GM21723 (cell line): ENCODE measurements at regions not wholly inside any gene's neighbourhood (a gene's known extent, or its start where the extent isn't known, plus 50 kb on each side); places are given as distances from the start of the nearest gene placed in this dataset.
A peak's percentile ranks its signal among the peaks of the same experiment; 100 is the strongest.

Experiments used
- ATAC-seq: cut with Tn5 transposase; IDR thresholded peaks from one replicate; pipeline ENCODE4 v1.9.1; 2021; ENCODE audit warnings: mild to moderate bottlenecking, moderate library complexity; ENCODE audit not compliant: unreplicated experiment

DNA sequence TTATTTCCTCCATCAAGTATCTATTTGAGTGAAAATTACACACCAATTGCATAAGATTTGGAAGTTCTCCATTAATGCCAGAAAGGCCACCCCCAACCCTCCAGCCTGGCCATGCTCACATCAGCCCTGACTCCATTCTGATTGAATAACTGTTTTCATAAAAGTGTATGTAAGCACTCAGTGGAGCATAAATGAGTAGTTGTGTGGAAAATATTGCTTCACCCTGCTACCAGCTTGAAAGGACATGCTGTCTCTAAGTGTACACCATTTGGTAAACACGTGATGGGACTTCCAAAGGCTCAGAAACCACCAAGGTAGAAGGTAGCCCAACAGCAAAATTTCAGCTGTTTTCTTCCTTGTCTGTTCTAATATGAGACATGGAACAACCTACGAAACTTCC lies 393.8 kb downstream of the ZNF385D start:
- no peak for ATAC-seq

DNA sequence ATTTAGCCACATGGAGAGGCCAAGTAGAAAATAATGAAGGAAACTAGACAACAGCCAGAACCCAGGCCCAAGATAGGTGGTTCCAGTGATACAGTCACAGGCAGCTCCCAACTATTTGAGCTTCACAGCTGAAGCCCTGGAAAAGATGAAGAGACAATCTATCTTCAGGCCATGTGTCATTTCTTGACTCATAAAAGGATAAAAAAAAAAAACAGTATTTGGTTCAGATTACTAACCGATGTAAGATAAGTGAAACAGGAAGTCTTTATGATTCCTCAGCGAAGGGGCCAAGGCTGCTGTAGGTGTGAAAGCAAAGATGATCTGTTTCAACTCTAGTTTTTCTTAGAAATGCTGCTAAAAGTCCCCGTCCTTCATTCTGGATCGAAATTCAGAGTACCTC lies 394.6 kb downstream of the ZNF385D start:
- ATAC-seq = no peak

DNA sequence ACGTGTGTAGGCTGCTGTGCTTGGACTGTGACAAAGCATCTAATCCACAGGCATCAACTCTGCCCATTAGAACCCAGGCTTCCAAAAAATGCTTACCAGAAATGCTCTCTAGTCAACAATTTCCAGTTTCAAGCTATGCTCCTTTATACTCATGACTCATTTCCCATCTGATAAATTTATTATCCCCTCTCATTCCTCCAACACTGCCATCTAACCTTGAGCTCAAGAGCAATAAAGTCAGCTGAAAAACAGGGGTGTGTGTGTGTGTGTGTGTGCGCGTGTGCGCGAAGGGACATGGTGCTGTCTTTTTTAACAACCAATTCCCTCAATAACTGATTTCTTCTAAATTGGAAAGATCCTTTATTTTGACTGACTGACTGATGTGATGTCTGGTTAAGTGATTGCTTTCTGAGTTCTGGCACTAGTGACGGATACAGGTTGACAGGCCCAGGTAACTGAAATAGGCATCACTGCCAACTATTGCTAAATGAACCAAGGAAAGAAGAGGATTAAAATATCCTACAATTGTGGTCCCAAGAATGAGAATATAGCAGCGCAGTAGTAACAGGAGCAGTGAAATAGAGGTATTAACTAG lies 405.5 kb downstream of the ZNF385D start:
- no peak for ATAC-seq

DNA sequence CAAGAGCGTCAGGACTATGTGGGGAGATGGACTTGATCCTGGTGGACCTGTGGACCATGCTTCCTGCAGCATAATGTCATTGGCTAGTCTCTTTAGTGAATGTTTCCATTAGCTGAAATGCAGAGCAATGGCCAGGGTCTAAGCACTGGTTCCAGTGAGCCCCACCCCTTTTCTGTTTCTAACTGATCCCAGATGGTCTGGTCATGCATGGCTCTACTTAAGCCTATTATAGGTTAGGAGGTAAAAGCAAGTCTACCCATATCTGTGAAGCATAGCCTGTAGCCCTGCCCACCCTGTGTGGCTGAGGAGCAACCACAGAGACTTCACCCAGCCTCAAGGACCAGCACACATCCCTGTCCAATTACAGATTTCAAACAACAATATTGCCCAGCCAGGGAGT lies 419.2 kb downstream of the ZNF385D start:
- ATAC-seq = no peak

DNA sequence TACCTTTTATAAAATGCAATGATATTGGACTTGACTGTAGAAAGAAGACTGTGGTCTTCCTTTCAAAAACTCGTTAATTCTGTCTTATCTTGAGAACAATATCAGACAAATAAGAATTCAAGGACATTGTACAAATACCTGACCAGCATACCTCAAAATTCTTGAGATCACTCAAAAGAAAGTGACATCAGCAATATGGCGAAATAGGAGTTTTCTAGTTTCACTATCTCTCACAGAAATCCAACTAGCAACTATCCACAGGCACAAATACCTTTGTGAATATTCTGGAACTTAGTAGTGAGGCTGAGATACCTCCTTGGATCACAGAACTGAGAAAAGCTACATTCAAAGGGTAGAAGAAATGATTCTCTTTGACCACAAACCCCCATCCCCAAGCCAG lies 419.7 kb downstream of the ZNF385D start:
- no peak for ATAC-seq

DNA sequence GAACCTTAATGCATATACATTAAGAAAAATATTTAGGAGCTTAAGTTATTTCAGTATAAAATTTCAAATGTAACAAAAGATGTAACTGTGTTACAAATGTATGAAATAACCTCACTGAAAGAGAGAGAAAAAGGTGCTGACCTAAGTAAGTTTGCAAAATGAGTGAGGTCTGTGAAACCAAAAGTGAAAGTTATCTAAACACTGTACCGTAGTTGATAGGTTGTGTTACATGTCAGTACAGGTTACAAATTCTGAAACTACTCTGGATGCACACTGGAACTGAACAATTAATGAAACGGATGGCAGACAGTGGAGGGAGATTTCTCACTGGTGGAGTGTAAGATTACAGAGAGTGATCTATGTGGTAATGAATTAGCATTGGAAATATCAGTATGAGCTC lies 420.7 kb downstream of the ZNF385D start:
- ATAC-seq = peak; percentile 91

DNA sequence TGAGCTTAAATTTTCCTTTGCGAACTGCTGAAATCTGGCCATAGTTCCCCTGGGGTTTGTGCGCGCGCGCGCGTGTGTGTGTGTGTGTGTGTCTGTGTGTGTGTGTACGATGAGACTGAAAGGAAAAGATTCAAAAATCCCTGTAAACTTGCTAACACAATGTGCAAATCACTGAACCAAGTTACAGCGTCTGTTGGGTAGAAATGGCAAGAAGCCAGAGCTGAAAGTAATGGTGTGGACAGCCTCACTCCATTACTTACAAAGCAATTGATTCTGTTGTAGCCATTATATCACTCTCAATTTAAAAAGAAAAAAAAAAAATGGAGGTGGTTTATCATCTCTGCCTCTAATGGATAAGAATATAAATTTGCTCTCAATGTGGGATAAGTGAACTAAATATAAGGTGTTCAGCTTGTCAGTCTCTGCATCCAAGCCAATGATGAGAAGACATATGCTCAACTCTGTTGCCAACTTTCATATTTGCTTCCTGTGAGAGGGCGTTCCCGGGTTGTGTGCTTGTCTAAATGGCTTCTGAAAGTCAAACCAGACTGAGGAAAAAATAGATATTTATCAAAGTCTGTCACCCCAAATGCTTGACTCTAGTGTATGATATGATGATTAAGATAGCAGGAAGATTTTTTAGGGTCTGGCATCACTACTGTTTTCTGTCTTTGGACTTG lies 422.2 kb downstream of the ZNF385D start:
- ATAC-seq = no peak

DNA sequence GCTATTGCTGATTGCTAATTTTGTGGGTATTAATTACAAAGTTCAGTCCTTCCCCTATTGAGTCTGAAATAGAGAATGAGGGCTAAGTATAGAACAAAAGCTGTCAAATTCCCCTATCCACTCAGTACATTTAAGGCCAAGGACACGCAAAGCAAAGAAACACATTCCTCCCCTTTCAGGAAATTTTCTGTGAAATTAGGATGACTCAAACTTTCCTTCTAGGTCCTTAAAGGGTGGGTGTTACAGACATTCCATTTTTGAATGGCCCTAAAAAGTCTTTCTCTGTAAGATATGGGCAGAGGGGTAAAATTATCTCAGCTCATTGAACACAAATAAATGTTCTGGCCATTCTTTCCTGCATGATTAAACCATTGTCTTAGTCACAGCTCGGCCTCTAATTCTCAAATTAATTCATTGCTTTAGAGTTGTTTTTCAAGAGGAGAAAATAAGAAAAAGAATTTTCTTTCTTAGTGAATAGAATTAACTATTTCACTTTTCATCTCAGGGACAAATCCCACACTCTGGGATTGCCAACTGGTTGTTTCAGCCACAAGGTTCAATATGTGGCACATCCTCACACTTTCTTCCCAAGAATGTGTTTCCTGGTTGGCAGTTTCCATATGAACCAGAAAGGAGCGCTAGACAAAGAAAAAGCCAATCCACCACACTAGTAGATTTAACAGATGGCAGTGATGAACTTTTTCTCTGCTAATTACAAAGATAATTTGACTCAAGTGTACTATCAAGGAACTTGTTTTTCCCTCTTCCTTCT lies 424.1 kb downstream of the ZNF385D start:
- ATAC-seq = no peak

DNA sequence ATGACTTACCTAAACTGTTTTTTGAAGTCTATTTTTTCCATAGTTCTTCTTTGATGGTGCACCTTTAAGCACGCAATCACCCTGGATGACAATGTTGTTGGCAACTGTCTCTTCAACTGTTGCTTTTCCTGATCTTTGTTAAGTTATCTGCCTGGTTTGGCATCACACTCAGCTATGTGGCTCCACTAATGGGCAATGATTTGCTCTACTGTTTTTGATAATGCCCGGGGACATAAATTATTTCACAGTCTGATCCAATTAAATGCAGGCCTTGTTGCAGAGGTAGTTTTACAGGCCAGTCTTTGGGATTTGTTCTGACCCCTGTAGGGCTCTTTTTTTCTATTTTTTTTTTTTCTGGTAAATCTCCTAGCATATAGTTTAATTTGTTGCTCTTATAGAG lies 436.3 kb downstream of the ZNF385D start:
- no peak for ATAC-seq

DNA sequence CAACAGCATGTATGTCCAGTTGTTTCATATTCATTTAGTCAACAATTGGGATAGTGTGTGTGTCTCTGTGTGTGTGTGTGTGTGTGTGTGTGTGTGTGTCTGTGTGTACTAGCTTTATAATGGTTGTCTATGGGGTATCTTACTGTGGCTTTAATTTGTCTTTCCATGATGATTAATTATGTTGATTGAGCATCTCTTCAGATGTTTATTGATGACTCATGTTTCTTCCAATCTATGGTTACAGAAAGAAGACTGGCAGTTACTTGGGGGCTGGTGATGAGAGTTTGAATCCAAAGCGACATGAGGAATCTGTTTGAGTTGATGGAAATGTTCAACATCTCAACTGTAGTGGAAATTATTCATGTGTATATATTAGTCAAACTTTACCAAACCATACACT lies 440.1 kb downstream of the ZNF385D start:
- no peak for ATAC-seq

DNA sequence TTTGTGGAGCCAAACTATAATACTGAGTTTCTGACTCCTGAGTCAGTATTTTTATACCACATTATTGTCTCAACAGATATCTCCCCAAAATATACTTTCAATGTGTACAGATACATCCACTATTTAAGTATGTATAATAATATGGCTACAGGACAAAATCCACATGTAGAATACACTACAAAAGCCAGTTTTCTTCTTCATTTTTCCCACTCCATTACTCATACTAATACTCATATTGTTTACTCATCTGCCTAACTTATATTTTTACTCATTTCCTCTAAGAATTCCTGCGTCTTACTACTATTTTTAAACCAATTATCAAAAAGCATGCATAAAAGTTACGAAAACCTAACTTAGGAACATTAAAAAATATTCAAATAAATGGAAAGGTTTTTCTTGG lies 440.8 kb downstream of the ZNF385D start:
- no peak for ATAC-seq

DNA sequence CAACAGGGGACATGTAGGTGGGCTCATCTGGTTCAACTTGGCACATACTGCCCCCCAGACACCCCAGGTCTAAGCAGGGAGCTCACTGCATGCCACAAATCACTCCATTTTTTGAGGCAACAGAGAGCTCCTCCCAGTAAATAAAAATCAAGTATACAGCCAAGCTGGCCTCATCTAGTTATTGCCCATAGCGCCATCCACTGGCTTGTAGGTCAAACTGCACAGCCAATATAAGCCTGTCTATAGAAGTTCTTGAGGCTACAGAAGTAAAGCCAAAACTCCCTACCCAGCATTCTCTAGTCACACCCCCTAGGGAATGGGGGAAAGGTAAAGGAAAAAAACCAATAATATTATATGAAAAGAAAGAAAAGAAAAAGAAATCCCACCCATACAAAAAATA lies 453.7 kb downstream of the ZNF385D start:
- no peak for ATAC-seq

DNA sequence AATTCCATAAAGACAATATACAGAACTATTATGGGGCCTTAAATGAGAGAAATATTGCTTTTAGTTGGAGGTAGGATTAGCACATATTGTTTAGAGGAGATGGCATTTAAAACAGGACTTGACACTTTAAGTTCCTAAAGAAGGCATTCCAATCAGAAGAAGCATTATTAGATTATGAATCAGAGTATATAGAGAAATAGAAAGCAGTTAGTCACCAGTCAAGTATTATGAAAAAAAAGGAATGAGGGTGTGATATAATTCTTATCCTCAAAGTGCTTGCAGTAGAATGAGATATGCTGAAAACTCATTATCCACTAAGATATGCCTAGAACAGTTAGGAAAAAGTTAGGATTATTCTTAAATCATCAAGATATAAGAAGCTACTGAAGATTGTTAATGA lies 456.2 kb downstream of the ZNF385D start:
- ATAC-seq = no peak

DNA sequence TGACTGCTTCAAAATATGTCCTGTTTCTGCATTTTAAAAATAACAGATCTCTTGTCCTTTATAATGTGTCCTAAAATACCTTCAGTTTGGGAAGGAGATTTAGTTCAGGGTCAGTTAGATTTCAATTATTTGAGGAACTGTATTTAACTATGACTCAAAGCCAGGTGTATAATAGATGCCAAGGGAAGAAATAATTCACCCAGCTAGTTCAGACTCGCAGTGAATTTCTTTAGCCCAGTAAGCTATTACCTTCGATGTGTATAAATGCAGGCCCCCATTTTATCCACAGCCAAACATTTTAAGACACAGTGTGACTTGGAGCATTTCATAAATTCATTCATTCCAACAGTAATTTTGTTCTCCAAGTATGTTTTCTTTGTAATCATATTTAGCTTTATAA lies 458.0 kb downstream of the ZNF385D start:
- ATAC-seq = no peak

DNA sequence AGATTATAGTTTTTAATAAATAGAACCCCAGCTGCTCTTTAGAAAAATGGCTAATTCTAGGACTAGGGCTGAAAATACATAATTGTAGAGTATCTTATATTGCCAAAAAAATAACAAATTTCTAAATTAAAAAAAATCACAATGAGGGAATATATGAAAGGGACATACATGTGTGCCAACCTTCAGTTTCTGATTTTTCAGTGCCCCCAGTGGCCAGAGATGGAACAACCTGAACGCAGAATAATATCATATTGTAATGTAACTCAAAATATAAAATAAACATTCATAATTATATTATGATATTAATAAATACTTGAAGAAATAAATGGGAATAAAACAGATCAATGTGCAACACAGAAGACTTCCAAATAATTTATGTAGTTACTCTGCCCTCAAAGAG lies 460.5 kb downstream of the ZNF385D start:
- ATAC-seq = no peak

DNA sequence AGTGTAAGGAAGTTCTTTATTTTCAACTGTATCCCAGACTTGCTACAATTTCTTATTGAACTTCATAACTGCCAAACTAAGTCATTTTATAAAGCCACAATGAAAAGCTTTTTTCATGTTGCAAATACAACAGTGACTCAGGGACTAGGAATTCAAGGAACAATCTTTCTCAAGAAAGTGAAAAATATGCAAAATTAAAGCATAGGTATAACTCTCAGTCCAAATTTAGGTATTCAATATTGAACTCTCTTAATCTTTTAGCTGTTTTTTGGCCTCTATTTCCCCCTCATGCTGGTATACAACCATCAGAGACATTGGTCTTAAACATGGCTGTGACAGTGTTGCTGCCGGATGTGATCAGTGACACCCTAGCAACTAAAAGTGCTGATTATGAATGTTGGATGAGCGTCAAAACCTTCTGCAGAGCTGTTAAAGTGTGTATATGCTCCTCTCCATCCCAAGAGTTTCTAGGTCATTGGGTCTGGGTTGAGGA lies 476.9 kb downstream of the ZNF385D start:
- no peak for ATAC-seq

DNA sequence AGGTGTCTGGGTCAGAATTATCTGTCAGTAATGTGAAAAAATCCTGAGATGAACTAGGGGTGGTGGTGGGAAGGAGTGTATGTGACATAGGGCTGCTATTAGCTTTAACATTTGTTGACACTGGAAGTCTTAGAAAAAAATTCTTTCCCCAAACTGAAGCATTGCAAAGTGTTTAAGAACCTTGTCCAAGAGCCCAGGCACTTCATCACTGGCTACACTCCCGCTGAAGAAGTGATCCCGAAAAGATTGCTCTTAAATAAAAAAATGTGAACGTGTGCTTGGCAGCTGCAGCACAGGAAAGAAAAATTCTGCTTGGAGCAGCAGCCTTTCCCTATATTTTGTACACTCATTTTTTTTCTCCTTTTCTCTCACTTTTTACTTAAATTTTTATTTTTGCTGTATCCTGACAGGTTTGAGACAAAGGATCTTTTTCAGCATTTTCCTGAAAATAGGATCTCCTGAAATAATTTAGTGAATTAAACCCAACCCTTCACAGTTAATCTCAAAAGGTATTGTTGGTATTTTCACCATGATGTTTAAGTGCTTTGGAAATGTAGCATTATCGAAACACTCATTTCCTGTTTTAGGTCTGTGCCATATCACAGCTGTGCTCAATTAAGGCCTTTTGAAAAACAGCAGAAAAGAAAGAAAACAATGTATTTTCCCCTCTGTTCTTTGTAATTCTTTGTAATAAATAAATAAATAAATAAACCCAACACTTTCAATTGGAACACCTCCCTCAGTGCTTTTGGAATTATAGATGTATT lies 477.6 kb downstream of the ZNF385D start:
- no peak for ATAC-seq

DNA sequence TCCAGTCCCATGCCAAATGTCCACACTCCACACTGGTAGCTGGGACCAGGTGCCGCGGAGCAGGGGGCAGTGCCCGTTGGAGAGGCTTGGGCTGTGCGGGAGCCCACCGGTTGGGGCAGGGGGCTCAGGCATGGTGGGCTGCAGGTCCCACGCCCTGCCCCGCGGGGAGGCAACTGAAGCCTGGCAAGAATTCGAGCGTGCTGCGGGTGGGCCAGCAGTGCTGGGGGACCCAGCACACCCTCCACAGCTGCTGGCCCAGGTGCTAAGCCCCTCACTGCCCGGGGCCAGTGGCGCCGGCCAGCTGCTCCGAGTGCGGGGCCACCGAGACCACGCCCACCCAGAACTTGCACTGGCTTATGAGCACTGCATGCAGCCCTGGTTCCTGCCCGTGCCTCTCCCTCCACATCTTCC lies 479.4 kb downstream of the ZNF385D start:
- ATAC-seq = no peak

DNA sequence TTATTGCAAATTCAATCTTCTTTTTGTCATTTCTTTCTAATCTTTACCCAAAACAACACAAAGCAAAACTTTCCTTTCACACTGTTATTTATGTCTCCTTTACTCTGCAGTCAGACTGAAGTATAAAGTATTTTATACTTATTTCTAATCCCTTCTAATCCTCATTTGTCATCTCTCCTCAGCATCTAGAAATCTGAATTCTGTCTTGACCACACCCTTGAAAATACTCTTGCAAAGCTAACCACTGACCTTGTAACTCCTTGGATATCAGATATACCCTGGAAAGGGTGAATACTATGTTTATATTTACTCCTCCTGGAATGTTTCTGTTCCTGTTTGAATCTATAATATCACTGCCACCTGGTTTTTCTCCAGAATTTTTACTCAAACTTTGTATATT lies 481.1 kb downstream of the ZNF385D start:
- ATAC-seq = no peak

DNA sequence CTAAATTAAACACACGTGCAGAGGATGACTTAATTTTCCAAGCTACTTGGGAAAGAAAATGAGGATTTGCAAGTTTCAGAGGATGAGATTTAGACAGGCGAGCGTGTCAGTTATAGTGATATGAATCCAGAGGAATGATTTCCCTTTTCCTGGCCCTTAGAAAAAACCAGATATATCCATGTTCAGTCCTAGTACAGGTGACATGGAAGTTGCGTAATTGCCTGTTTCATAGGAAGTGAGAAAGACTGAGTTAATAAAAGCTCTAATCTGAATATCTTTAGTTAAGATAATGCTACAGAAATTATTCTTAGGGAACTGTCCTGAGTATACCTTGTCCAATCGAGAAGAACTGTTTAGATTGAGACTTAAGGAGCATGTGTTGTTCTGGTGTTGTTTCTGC lies 490.5 kb downstream of the ZNF385D start:
- no peak for ATAC-seq

DNA sequence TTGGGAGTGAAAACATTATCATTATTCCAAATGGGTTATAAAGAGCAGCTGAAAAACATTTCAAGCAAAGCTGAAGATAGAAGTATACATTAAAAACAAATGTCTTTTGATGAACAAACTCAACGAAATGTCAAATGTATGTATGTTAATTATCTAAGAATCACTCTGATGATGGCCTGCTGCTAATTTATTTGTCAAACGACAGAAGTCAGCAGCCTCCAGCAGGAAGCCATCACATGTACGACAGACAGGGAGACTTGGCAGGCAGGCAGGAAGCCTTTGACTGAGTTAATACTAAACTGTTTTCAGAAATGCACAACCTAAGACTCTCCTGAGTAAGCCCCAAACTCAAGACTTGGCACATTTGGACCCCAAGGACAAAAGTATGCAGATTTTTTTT lies 491.1 kb downstream of the ZNF385D start:
- ATAC-seq = no peak
